ENCODE measurements at regions not wholly inside any gene's neighbourhood (a gene's known extent, or its start where the extent isn't known, plus 50 kb on each side); places are given as distances from the start of the nearest gene placed in this dataset.
"Not testable (repeated sequence)": the region's sequence is repeated elsewhere in the genome, so short reads cannot be mapped to it uniquely, and the experiment has no call there.

- DNase-seq (ENCODE audit: low read depth), result no peak
- no peak for TF ChIP-seq CTCF (IDR thresholded peaks at IDR 0.05; ENCODE audit: insufficient read depth, low read length)
These were observed 705.7 kb upstream of the SALL3 start for GRCh38 chr18:78273876-78274275.

GRCh38 chr18:78283425-78283824, 696.2 kb upstream of the SALL3 start:
- not testable (repeated sequence) for H3K4me3 ChIP-seq (ENCODE audit: low read depth, low read length); DNase-seq (ENCODE audit: low read depth)

More at GRCh38 chr18:78273876-78274275, 705.7 kb upstream of the SALL3 start:
- no peak overlapping the region for H3K4me3 ChIP-seq (ENCODE audit: low read depth, low read length)

GRCh38 chr18:78292618-78293380, 686.8 kb upstream of the SALL3 start:
- TF ChIP-seq CTCF (IDR thresholded peaks at IDR 0.05; ENCODE audit: insufficient read depth, low read length), result no peak
- H3K4me3 ChIP-seq (ENCODE audit: low read depth, low read length), result no peak overlapping the region
- no peak for DNase-seq (ENCODE audit: low read depth)

- TF ChIP-seq CTCF (IDR thresholded peaks at IDR 0.05; ENCODE audit: insufficient read depth, low read length), result no peak
- H3K4me3 ChIP-seq (ENCODE audit: low read depth, low read length), result no peak overlapping the region
- no peak for DNase-seq (ENCODE audit: low read depth)
These were observed 686.1 kb upstream of the SALL3 start for GRCh38 chr18:78293540-78293939.

GRCh38 chr18:78293940-78294541, 685.6 kb upstream of the SALL3 start:
- no peak for DNase-seq (ENCODE audit: low read depth)
- H3K4me3 ChIP-seq (ENCODE audit: low read depth, low read length), result no peak overlapping the region
- TF ChIP-seq CTCF (IDR thresholded peaks at IDR 0.05; ENCODE audit: insufficient read depth, low read length), result no peak

- no peak for TF ChIP-seq CTCF (IDR thresholded peaks at IDR 0.05; ENCODE audit: insufficient read depth, low read length)
- DNase-seq (ENCODE audit: low read depth), result no peak
These were observed 684.4 kb upstream of the SALL3 start for GRCh38 chr18:78295262-78295661.

GRCh38 chr18:78296166-78296565, 683.5 kb upstream of the SALL3 start:
- TF ChIP-seq CTCF (IDR thresholded peaks at IDR 0.05; ENCODE audit: insufficient read depth, low read length), result no peak

More at GRCh38 chr18:78295262-78295661, 684.4 kb upstream of the SALL3 start:
- H3K4me3 ChIP-seq (ENCODE audit: low read depth, low read length), result no peak overlapping the region

More at GRCh38 chr18:78296166-78296565, 683.5 kb upstream of the SALL3 start:
- H3K4me3 ChIP-seq (ENCODE audit: low read depth, low read length), result no peak overlapping the region
- DNase-seq (ENCODE audit: low read depth), result no peak

Measured in fibroblast of the aortic adventitia (primary cell).